ENCODE measurements at regions not wholly inside any gene's neighbourhood (a gene's known extent, or its start where the extent isn't known, plus 50 kb on each side); places are given as distances from the start of the nearest gene placed in this dataset.

- TF ChIP-seq TAF1 (IDR thresholded peaks at IDR 0.05; ENCODE audit: borderline replicate concordance, insufficient read depth, low read length): no peak
- TF ChIP-seq POLR2AphosphoS5 (IDR thresholded peaks at IDR 0.05; ENCODE audit: low read depth, low read length): no peak
- TF ChIP-seq, protein P1, sequence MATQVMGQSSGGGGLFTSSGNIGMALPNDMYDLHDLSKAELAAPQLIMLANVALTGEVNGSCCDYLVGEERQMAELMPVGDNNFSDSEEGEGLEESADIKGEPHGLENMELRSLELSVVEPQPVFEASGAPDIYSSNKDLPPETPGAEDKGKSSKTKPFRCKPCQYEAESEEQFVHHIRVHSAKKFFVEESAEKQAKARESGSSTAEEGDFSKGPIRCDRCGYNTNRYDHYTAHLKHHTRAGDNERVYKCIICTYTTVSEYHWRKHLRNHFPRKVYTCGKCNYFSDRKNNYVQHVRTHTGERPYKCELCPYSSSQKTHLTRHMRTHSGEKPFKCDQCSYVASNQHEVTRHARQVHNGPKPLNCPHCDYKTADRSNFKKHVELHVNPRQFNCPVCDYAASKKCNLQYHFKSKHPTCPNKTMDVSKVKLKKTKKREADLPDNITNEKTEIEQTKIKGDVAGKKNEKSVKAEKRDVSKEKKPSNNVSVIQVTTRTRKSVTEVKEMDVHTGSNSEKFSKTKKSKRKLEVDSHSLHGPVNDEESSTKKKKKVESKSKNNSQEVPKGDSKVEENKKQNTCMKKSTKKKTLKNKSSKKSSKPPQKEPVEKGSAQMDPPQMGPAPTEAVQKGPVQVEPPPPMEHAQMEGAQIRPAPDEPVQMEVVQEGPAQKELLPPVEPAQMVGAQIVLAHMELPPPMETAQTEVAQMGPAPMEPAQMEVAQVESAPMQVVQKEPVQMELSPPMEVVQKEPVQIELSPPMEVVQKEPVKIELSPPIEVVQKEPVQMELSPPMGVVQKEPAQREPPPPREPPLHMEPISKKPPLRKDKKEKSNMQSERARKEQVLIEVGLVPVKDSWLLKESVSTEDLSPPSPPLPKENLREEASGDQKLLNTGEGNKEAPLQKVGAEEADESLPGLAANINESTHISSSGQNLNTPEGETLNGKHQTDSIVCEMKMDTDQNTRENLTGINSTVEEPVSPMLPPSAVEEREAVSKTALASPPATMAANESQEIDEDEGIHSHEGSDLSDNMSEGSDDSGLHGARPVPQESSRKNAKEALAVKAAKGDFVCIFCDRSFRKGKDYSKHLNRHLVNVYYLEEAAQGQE (IDR thresholded peaks at IDR 0.05; ENCODE audit: insufficient read depth in 1 of 2, low read depth in 2 of 2, low read length in 2 of 2): no peak
- TF ChIP-seq SIN3A (IDR thresholded peaks at IDR 0.05; ENCODE audit: borderline replicate concordance, insufficient read depth, low read length): no peak
Measured at GRCh38 chr12:45575823-45576475, 153.6 kb upstream of the ARID2 start.

All from PFSK-1 (cell line).